ENCODE measurements at regions not wholly inside any gene's neighbourhood (a gene's known extent, or its start where the extent isn't known, plus 50 kb on each side); places are given as distances from the start of the nearest gene placed in this dataset.

- H3K27me3 Mint-ChIP-seq (ENCODE audit: insufficient read depth, unreplicated experiment), result no peaks in the 10 kb centered on the region
- POLR2A ChIA-PET, result no interaction called here
- CTCF ChIA-PET, result interaction anchor here (0.9 to 1.1 kb wide), 5 partner anchors 9 to 207 kb away, joined by 3 to 5 read pairs (median 3); no protein-coding TSS in a partner anchor
- no peak for DNase-seq (ENCODE audit: unreplicated experiment)
- H3K27ac Mint-ChIP-seq (ENCODE audit: low read depth, unreplicated experiment), result no peak overlapping the region
- H3K4me1 Mint-ChIP-seq (ENCODE audit: insufficient read depth, unreplicated experiment), result no peaks in the 10 kb centered on the region
- TF ChIP-seq CTCF (IDR thresholded peaks at IDR 0.05; ENCODE audit: unreplicated experiment), result no peak
- H3K4me3 Mint-ChIP-seq (ENCODE audit: unreplicated experiment), result no peak overlapping the region
- intact Hi-C loops (cut with micrococcal nuclease), result no loop called here
- no TSS peak for BruUV-seq (replicated peaks)
- peaks cover 8% of the 10 kb centered on the region for H3K9me3 Mint-ChIP-seq (ENCODE audit: unreplicated experiment)
- H3K36me3 Mint-ChIP-seq (ENCODE audit: insufficient read depth, unreplicated experiment), result no peaks in the 10 kb centered on the region
Observed at GRCh38 chr7:81510122-81510521, 259.7 kb downstream of the HGF start.

- Mint-ChIP-seq H3K36me3 (ENCODE audit: insufficient read depth, unreplicated experiment) (no peaks in the 10 kb centered on the region), H3K9me3 (ENCODE audit: unreplicated experiment) (no peaks in the 10 kb centered on the region), H3K27ac (ENCODE audit: low read depth, unreplicated experiment) (no peak overlapping the region), H3K27me3 (ENCODE audit: insufficient read depth, unreplicated experiment) (no peaks in the 10 kb centered on the region), H3K4me3 (ENCODE audit: unreplicated experiment) (no peak overlapping the region), H3K4me1 (ENCODE audit: insufficient read depth, unreplicated experiment) (no peaks in the 10 kb centered on the region)
- ChIA-PET CTCF (no interaction called here), POLR2A (no interaction called here)
- no peak for TF ChIP-seq CTCF (IDR thresholded peaks at IDR 0.05; ENCODE audit: unreplicated experiment)
- no TSS peak for BruUV-seq (replicated peaks)
- intact Hi-C loops (cut with micrococcal nuclease), result no loop called here
- DNase-seq (ENCODE audit: unreplicated experiment), result no peak
Observed at GRCh38 chr7:81507221-81507620, 262.6 kb downstream of the HGF start.

- Mint-ChIP-seq H3K36me3 (ENCODE audit: insufficient read depth, unreplicated experiment) (no peaks in the 10 kb centered on the region), H3K27ac (ENCODE audit: low read depth, unreplicated experiment) (no peak overlapping the region), H3K4me3 (ENCODE audit: unreplicated experiment) (no peak overlapping the region), H3K4me1 (ENCODE audit: insufficient read depth, unreplicated experiment) (no peaks in the 10 kb centered on the region), H3K27me3 (ENCODE audit: insufficient read depth, unreplicated experiment) (no peaks in the 10 kb centered on the region), H3K9me3 (ENCODE audit: unreplicated experiment) (no peaks in the 10 kb centered on the region)
- POLR2A ChIA-PET, result no interaction called here
- intact Hi-C loops (cut with micrococcal nuclease), result no loop called here
- CTCF ChIA-PET, result no interaction called here
- TF ChIP-seq CTCF (IDR thresholded peaks at IDR 0.05; ENCODE audit: unreplicated experiment), result no peak
- no TSS peak for BruUV-seq (replicated peaks)
- DNase-seq (ENCODE audit: unreplicated experiment), result no peak
Observed at GRCh38 chr7:81506609-81507008, 263.2 kb downstream of the HGF start.

GRCh38 chr7:81503771-81504170 lies 266.1 kb downstream of the HGF start:
- ChIA-PET POLR2A (no interaction called here), CTCF (interaction anchor here (0.6 to 2.9 kb wide), 2 partner anchors 213 to 866 kb away, joined by 3 to 28 read pairs; no protein-coding TSS in a partner anchor)
- DNase-seq (ENCODE audit: unreplicated experiment), result no peak
- no peaks in the 10 kb centered on the region for H3K36me3 Mint-ChIP-seq (ENCODE audit: insufficient read depth, unreplicated experiment)
- H3K27me3 Mint-ChIP-seq (ENCODE audit: insufficient read depth, unreplicated experiment), result no peaks in the 10 kb centered on the region
- peaks cover 9% of the 10 kb centered on the region for H3K4me1 Mint-ChIP-seq (ENCODE audit: insufficient read depth, unreplicated experiment)
- H3K4me3 Mint-ChIP-seq (ENCODE audit: unreplicated experiment), result no peak overlapping the region
- intact Hi-C loops (cut with micrococcal nuclease), result no loop called here
- no peak for TF ChIP-seq CTCF (IDR thresholded peaks at IDR 0.05; ENCODE audit: unreplicated experiment)
- H3K27ac Mint-ChIP-seq (ENCODE audit: low read depth, unreplicated experiment), result no peak overlapping the region
- no TSS peak for BruUV-seq (replicated peaks)
- no peaks in the 10 kb centered on the region for H3K9me3 Mint-ChIP-seq (ENCODE audit: unreplicated experiment)
